Smooth muscle cell (in vitro differentiated cells): ENCODE measurements at regions not wholly inside any gene's neighbourhood (a gene's known extent, or its start where the extent isn't known, plus 50 kb on each side); places are given as distances from the start of the nearest gene placed in this dataset.

Experiments
- DNase-seq: peaks from one replicate; lab custom pipeline; 2025; ENCODE audit not compliant: unreplicated experiment; lab: John Stamatoyannopoulos, UW
- H2AFZ ChIP-seq: fragments of 200-600 bp; sonication (generic); 2 replicates; pipeline ENCODE4 v1.6.0; 2016; ENCODE audit warnings: antibody characterized with exemption, low read depth, mild to moderate bottlenecking
- H3F3A ChIP-seq: fragments of 200-600 bp; sonication (generic); 2 replicates; pipeline ENCODE4 v1.6.0; 2017; ENCODE audit warnings: antibody characterized with exemption, low read depth
- H3K27ac ChIP-seq: fragments of 200-600 bp; sonication (generic); 2 replicates; pipeline ENCODE4 v1.5.1; 2016; ENCODE audit warnings: low read depth, mild to moderate bottlenecking
- H3K27me3 ChIP-seq: fragments of 200-600 bp; sonication (generic); 2 replicates; pipeline ENCODE4 v1.6.1; 2016; ENCODE audit warnings: low read depth, mild to moderate bottlenecking
- H3K36me3 ChIP-seq: fragments of 200-600 bp; sonication (generic); 2 replicates; pipeline ENCODE4 v1.5.1; 2016; ENCODE audit warnings: low read depth
- H3K4me1 ChIP-seq: fragments of 200-600 bp; sonication (generic); 2 replicates; pipeline ENCODE4 v1.5.1; 2016; ENCODE audit warnings: low read depth
- H3K4me2 ChIP-seq: fragments of 200-600 bp; sonication (generic); 2 replicates; pipeline ENCODE4 v1.6.0; 2016; ENCODE audit warnings: mild to moderate bottlenecking
- H3K4me3 ChIP-seq: fragments of 200-600 bp; sonication (generic); 2 replicates; pipeline ENCODE4 v1.5.1; 2016; ENCODE audit warnings: mild to moderate bottlenecking
- H3K79me2 ChIP-seq: fragments of 200-600 bp; sonication (generic); 2 replicates; pipeline ENCODE4 v1.6.0; 2016; ENCODE audit warnings: low read depth, mild to moderate bottlenecking
- H3K9ac ChIP-seq: fragments of 200-600 bp; sonication (generic); 2 replicates; pipeline ENCODE4 v1.6.0; 2016; ENCODE audit warnings: low read depth
- H3K9me3 ChIP-seq: fragments of 200-600 bp; sonication (generic); replicated peaks from 2 replicates; pipeline ENCODE4 v1.5.1; 2016; ENCODE audit warnings: low read depth
- H4K20me1 ChIP-seq: fragments of 200-600 bp; sonication (generic); 2 replicates; pipeline ENCODE4 v1.6.0; 2016; ENCODE audit warnings: low read depth
- CTCF ChIP-seq: fragments of 200-600 bp; sonication (generic); IDR thresholded peaks from 2 replicates; pipeline ENCODE4 v1.5.1; 2017; ENCODE audit warnings: borderline replicate concordance, mild to moderate bottlenecking, antibody characterized with exemption; ENCODE audit not compliant: insufficient read depth, poor library complexity, severe bottlenecking
- WGBS: methylation state at CpG from one replicate; pipeline ENCODE4 v1.1.7; 2016; ENCODE audit warnings: low lambda C conversion rate; 5-methylcytosine and 5-hydroxymethylcytosine counted together

GRCh38 chr13:70835371-70835770 is 727.1 kb upstream of the KLHL1 start:
- no peaks in the 10 kb centered on the region for H4K20me1 ChIP-seq
- H3K36me3 ChIP-seq: no peaks in the 10 kb centered on the region
- no peaks in the 10 kb centered on the region for H3K27me3 ChIP-seq
- no peak for DNase-seq
- TF ChIP-seq CTCF: no peak
- H3K4me3 ChIP-seq: no peak overlapping the region
- H3K9me3 ChIP-seq: no peaks in the 10 kb centered on the region
- H3K4me1 ChIP-seq: no peaks in the 10 kb centered on the region
- no peak overlapping the region for H3K4me2 ChIP-seq
- H3F3A ChIP-seq: no peaks in the 10 kb centered on the region
- no peak overlapping the region for H3K27ac ChIP-seq
- no peaks in the 10 kb centered on the region for H3K79me2 ChIP-seq
- 88% methylated on average over 1 of the region's 1 CpG for WGBS
- no peak overlapping the region for H2AFZ ChIP-seq
- no peak overlapping the region for H3K9ac ChIP-seq

GRCh38 chr13:70829748-70830147 is 721.5 kb upstream of the KLHL1 start:
- Histone ChIP-seq H3K4me2 (no peak overlapping the region), H3K79me2 (no peaks in the 10 kb centered on the region), H3K9me3 (no peaks in the 10 kb centered on the region), H3K4me3 (no peak overlapping the region), H3K9ac (no peak overlapping the region), H3K27ac (no peak overlapping the region), H4K20me1 (no peaks in the 10 kb centered on the region), H3K4me1 (no peaks in the 10 kb centered on the region), H3F3A (no peaks in the 10 kb centered on the region), H2AFZ (no peak overlapping the region), H3K27me3 (no peaks in the 10 kb centered on the region), H3K36me3 (no peaks in the 10 kb centered on the region)
- TF ChIP-seq CTCF: no peak
- DNase-seq: no peak
- 47% methylated on average over 4 of the region's 4 CpGs for WGBS

- H3K4me1 ChIP-seq: no peaks in the 10 kb centered on the region
- H3K9ac ChIP-seq: no peak overlapping the region
- no peak overlapping the region for H2AFZ ChIP-seq
- no peak for TF ChIP-seq CTCF
- H3F3A ChIP-seq: no peaks in the 10 kb centered on the region
- peak overlapping the region; percentile 69 for H3K27ac ChIP-seq
- no peak for DNase-seq
- H3K27me3 ChIP-seq: no peaks in the 10 kb centered on the region
- no peaks in the 10 kb centered on the region for H3K36me3 ChIP-seq
- H4K20me1 ChIP-seq: no peaks in the 10 kb centered on the region
- H3K4me3 ChIP-seq: no peak overlapping the region
- peak overlapping the region; percentile 61 for H3K4me2 ChIP-seq
- no peaks in the 10 kb centered on the region for H3K9me3 ChIP-seq
- H3K79me2 ChIP-seq: no peaks in the 10 kb centered on the region
- WGBS: 11% methylated on average over 2 of the region's 2 CpGs
These were observed 709.3 kb upstream of the KLHL1 start for GRCh38 chr13:70817576-70817975.

- H3K79me2 ChIP-seq: no peaks in the 10 kb centered on the region
- WGBS: 26% methylated on average over 5 of the region's 5 CpGs
These were observed 708.6 kb upstream of the KLHL1 start for GRCh38 chr13:70816853-70817252.

More at GRCh38 chr13:70816853-70817252, 708.6 kb upstream of the KLHL1 start:
- H3K4me3 ChIP-seq: no peak overlapping the region
- H3K4me2 ChIP-seq: peak overlapping the region; percentile 61
- DNase-seq: no peak
- peak overlapping the region; percentile 69 for H3K27ac ChIP-seq
- no peaks in the 10 kb centered on the region for H3K4me1 ChIP-seq
- H3K27me3 ChIP-seq: no peaks in the 10 kb centered on the region
- TF ChIP-seq CTCF: no peak
- H3K9ac ChIP-seq: no peak overlapping the region
- H3F3A ChIP-seq: no peaks in the 10 kb centered on the region
- no peaks in the 10 kb centered on the region for H3K36me3 ChIP-seq
- no peaks in the 10 kb centered on the region for H3K9me3 ChIP-seq
- H2AFZ ChIP-seq: no peak overlapping the region
- H4K20me1 ChIP-seq: no peaks in the 10 kb centered on the region
